Progenitor cell of endocrine pancreas (in vitro differentiated cells): ENCODE measurements at regions not wholly inside any gene's neighbourhood (a gene's known extent, or its start where the extent isn't known, plus 50 kb on each side); places are given as distances from the start of the nearest gene placed in this dataset.

Source experiments
- DNase-seq: peaks from one replicate; pipeline ENCODE4 v3.0.0; 2021; ENCODE audit warnings: low spot score; ENCODE audit not compliant: unreplicated experiment
- H3K27ac Mint-ChIP-seq: 2 replicates; pipeline ENCODE4 v1.8.0; 2021; ENCODE audit warnings: mild to moderate bottlenecking, moderate library complexity, mixed read lengths
- H3K27me3 Mint-ChIP-seq: 2 replicates; pipeline ENCODE4 v1.8.0; 2021; ENCODE audit warnings: mixed read lengths
- H3K36me3 Mint-ChIP-seq: 2 replicates; pipeline ENCODE4 v1.8.0; 2022; ENCODE audit warnings: mixed read lengths; ENCODE audit not compliant: insufficient read depth
- H3K4me1 Mint-ChIP-seq: 2 replicates; pipeline ENCODE4 v1.8.0; 2021; ENCODE audit warnings: low read depth, mixed read lengths
- H3K4me3 Mint-ChIP-seq: 2 replicates; pipeline ENCODE4 v1.8.0; 2021; ENCODE audit warnings: low read depth, mild to moderate bottlenecking, moderate library complexity, mixed read lengths
- H3K9me3 Mint-ChIP-seq: 2 replicates; pipeline ENCODE4 v1.8.0; 2021; ENCODE audit warnings: low read depth, mixed read lengths
- CTCF ChIP-seq: fragments of 200-600 bp; sonication (generic); IDR thresholded peaks from one replicate; pipeline ENCODE4 v1.5.0; 2021; ENCODE audit warnings: antibody characterized with exemption, mild to moderate bottlenecking; ENCODE audit not compliant: unreplicated experiment

GRCh38 chr4:104353481-104353880 is 141.2 kb downstream of the CXXC4 start:
- no peak overlapping the region for H3K4me3 Mint-ChIP-seq
- DNase-seq: no peak
- H3K9me3 Mint-ChIP-seq: peaks cover 13% of the 10 kb centered on the region
- no peaks in the 10 kb centered on the region for H3K27me3 Mint-ChIP-seq
- no peak for TF ChIP-seq CTCF
- no peaks in the 10 kb centered on the region for H3K36me3 Mint-ChIP-seq
- H3K4me1 Mint-ChIP-seq: no peaks in the 10 kb centered on the region
- no peak overlapping the region for H3K27ac Mint-ChIP-seq

- DNase-seq: no peak
- TF ChIP-seq CTCF: no peak
- Mint-ChIP-seq H3K36me3 (no peaks in the 10 kb centered on the region), H3K9me3 (peaks cover 11% of the 10 kb centered on the region), H3K4me3 (no peak overlapping the region), H3K27ac (no peak overlapping the region), H3K4me1 (no peaks in the 10 kb centered on the region), H3K27me3 (no peaks in the 10 kb centered on the region)
These were observed 142.5 kb downstream of the CXXC4 start for GRCh38 chr4:104352211-104352610.

- H3K4me3 Mint-ChIP-seq: no peak overlapping the region
- no peaks in the 10 kb centered on the region for H3K27me3 Mint-ChIP-seq
- no peaks in the 10 kb centered on the region for H3K4me1 Mint-ChIP-seq
- H3K9me3 Mint-ChIP-seq: peaks cover 6% of the 10 kb centered on the region
- no peak overlapping the region for H3K27ac Mint-ChIP-seq
- no peak for DNase-seq
- H3K36me3 Mint-ChIP-seq: no peaks in the 10 kb centered on the region
- TF ChIP-seq CTCF: no peak
These were observed 143.0 kb downstream of the CXXC4 start for GRCh38 chr4:104351706-104352105.

- Mint-ChIP-seq H3K9me3 (no peaks in the 10 kb centered on the region), H3K36me3 (no peaks in the 10 kb centered on the region), H3K27ac (no peak overlapping the region), H3K27me3 (no peaks in the 10 kb centered on the region), H3K4me3 (no peak overlapping the region), H3K4me1 (peaks cover 2% of the 10 kb centered on the region)
- no peak for TF ChIP-seq CTCF
- no peak for DNase-seq
These were observed 149.0 kb downstream of the CXXC4 start for GRCh38 chr4:104345598-104346242.

GRCh38 chr4:104344342-104344980 is 150.2 kb downstream of the CXXC4 start:
- no peak for DNase-seq
- no peak for TF ChIP-seq CTCF

More at GRCh38 chr4:104344342-104344980, 150.2 kb downstream of the CXXC4 start:
- H3K4me1 Mint-ChIP-seq: peaks cover 2% of the 10 kb centered on the region
- H3K27me3 Mint-ChIP-seq: no peaks in the 10 kb centered on the region
- H3K4me3 Mint-ChIP-seq: no peak overlapping the region
- H3K36me3 Mint-ChIP-seq: no peaks in the 10 kb centered on the region
- no peak overlapping the region for H3K27ac Mint-ChIP-seq
- no peaks in the 10 kb centered on the region for H3K9me3 Mint-ChIP-seq
